Stimulated activated CD4-positive, alpha-beta T cell treated with anti-CD3 and anti-CD28 coated beads, Interleukin-15, amount 100 ng/mL, for 1 hour (primary cell): ENCODE measurements at regions not wholly inside any gene's neighbourhood (a gene's known extent, or its start where the extent isn't known, plus 50 kb on each side); places are given as distances from the start of the nearest gene placed in this dataset.

Experiments used
- DNase-seq, 2 donors: peaks; one replicate each; pipeline ENCODE4 v3.0.0-alpha.2; 2020; ENCODE audit warnings: low read depth in 1 of 2, low spot score in 1 of 2

DNA sequence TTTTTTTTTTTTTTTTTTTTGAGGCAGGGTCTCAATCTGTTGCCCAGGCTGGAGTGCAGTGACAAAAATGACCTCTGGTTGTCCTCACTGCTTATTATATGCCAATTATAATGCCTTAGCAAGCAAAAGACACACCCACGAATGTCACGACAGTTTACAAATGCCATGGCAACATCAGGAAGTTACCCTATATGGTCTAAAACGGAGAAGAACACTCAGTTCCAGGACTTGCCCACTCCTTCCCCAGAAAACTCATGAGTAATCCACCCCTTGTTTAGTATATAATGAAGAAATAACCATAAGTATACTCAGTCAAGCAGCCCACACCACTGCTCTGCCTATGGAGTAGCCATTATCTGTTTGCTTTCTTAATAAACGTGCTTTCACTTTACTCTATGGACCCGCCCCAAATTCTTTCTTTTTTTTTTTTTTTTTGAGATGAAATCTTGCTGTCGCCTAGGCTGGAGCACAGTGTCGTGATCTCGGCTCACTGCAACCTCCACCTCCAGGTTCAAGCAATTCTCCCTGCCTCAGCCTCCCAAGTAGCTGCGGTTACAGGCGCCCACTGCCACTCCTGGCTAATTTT lies 106.2 kb downstream of the SMIM20 start:
- no peak for DNase-seq

DNA sequence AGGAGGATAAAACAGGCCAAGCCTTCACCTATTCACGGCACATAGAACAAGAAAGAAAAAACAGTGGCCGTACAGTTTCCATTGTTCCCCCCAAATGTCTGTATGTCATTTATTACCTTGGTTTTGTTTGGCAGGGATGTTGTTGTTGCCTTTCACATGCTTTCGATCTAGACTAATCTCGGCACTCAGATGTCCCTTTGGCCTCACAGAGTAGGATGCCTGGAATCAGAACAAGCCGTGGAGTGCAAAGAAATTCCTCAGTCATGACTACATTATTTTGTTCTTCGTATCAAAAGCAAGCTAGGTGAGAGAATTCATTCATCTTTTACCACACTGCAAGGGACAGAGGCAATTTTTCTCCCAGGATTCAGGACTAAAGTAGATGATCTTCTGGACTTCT lies 106.9 kb downstream of the SMIM20 start:
- DNase-seq = no peak

DNA sequence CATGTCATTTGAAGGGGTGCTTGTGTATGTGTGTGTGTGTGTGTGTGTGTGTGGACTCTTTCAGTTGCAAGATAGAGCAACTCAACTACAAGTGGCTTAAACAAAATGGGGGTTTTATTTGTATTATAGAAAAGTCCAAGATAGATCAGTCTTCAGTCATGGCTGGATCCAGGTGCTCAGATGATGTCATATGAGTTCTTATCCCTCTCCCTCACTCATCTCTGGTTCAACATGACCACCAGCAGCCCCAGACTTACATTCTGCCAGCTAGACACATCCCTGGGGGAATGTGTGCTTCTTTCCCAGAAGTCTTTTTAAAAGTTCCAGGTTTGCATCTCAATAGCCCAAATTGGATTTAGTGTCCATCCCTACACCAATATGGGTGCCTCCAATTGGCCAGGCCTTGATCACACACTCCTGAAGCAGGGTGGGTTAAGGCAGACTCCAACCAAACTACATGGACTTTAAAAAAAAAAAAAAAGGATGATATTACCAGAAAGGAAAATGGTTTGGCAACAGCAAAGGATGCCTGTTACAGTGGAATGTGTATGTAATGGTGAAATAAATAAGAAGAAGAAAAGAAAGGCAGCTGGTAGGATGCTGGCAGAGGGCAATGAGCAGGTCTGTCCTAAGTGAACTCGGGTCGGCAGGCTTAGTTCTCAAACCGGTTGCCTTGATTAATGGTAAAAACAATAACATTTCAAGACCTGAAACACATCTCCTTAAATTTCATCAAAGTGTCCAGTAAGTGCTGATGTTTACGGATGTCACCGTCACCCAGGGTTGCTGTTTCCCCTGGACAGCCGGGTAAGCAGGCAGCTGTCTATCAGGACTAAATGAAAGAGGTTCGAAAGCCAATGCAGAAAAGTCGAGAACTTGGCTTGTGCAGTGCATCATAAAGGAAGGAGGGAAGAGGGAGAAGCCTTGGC lies 107.7 kb downstream of the SMIM20 start:
- DNase-seq = no peak

DNA sequence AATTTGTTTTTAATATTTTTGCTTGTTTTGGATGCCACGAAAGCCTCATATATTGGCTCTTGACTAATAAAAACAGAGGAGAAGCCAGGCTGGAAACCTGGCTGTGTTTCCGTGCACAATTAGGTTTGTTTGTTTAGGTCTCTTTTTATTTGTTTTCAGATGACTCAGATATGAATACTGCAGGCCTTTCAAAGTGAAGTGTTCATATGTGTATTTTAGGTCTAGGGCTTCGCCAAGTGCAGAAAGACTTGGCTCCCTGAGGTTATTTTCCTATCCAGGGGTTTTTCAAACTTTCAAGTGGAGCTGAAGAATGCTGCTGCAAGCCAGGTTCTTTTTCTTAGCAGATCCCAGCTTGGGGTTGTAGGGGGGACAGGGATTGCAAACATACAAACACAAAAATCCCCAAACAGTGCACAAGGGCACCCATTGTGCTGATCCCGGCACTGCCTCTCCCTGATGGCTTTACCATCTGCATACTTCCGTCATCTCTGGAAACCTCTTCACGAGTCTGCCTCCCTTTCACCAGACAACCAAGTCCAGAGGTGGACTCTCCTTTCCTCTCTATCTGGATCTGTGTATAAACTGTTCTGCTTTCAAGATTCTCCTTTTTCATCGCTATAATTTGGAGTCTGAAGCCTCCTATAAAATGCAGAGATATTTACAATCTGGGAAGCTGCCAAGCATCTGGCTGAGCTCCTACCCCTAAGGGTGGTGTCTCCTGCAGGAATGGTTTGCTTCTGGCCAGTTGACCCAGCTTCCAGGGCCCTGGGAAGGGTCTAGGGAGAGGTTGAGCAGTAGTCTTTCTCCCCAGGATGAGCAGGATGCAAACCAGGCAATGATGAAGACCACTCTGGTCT lies 108.6 kb downstream of the SMIM20 start:
- DNase-seq = no peak

DNA sequence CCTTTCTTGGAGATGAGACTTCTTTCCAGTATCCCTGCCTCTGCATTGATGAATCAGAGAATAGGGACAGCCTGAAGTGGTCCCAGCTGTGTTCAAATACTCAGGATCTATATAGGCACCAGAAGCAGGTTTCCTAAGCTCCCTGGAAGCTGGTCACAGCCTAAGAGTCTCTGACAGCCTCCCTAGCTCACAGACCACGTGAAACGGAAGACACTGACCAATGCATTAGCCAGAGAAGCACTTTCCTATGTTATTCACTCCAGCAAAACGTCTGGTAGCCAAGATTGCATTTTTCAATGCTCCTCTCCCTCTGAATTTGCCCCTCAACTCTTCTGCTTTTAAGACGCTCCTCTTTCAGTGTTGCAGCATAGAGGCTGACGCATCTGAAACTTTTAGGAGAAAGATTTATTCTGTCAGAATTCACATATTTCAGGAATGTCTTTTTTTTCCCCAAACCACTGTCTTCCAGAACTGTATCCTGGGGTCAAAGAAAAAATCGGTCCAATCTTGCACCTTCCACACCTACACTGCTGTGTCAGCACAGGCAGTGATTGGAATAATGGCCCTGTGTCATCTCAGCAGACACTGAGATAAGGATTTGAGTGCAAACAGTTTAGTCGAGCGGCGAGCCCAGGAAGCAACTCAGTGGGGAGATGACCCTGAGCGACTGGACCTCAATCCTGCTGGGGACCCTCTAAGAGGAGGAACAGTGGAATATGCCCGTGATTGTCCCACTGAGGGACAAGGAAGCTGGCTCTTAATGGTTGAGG lies 109.4 kb downstream of the SMIM20 start:
- no peak for DNase-seq

DNA sequence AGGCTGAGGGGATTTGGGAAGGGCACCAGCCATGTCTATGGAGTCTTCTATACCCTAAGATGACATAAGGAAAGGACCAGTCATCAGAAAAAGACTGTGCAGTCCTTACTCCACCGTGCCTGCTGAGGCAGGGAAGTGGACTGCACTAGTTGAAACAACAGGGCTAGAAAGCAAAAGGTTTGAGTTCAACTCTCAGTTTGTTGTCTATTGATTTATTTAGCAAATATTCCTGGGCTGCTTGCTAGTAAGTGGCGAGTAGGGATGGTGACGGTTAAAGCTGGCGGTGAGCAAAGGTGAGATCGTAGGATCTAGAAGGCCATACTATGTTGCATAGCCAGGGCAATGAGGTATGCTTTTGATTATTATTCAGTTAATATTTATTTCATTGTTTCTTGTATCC lies 110.1 kb downstream of the SMIM20 start:
- DNase-seq = no peak

DNA sequence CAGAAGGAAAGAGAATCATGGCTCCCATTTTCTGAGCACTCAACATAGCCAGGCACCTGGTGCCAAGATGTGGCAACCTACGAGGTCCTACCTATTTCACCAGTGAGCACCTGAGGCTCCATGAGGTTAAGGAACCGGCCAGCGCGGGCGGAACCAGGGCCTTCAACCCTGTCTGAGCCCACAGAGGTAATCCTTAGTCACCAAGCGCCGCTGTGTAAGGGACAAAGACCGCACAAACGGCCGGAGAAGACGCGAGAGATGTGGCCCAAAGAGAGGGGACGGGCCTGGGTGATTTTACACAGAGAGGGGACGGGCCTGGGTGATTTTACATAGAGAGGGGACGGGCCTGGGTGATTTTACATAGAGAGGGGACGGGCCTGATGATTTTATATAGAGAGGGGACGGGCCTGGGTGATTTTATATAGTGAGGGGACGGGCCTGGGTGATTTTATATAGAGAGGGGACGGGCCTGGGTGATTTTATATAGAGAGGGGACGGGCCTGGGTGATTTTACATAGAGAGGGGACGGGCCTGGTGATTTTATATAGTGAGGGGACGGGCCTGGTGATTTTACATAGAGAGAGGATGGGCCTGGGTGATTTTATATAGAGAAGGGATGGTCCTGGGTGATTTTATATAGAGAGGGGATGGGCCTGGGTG lies 114.2 kb downstream of the SMIM20 start:
- DNase-seq = no peak

DNA sequence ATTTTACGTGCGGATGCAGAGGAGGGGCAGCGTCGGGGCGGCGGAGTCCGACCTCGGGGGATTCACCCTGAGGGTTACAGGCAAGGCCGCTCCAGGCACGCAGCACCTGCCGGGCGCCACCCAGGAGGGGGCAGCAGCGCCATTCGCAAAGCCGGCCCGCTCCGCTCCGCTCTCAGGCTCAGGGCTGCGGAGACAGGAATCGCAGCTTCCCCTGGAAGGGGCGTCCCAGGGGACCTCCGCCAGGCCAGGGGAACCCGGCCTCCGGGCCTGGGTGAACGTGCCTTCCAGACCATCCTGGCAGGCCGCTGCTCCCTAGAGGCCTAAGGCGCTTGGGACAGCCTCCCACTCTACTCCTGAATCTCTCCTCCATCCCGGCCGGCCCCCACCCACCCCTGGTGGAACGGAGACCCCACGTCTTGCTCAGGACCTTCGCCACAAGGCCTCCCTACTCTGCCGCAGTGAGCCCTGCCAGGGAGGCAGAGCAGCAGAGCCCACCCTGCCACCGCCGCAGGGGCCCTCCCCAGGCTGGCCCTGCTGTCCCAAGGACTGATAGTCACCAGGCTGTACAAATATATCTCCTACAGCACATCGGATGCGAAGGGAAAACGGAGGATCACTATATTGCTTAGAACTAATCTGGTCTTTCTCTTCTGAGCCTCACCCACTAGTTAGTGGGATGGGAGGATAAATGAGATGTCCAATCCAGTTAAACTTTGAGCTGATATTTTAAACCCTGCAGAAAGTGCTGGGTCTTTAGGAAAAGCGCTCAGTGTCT lies 115.0 kb downstream of the SMIM20 start:
- peak; percentile 38 to 72 for DNase-seq

DNA sequence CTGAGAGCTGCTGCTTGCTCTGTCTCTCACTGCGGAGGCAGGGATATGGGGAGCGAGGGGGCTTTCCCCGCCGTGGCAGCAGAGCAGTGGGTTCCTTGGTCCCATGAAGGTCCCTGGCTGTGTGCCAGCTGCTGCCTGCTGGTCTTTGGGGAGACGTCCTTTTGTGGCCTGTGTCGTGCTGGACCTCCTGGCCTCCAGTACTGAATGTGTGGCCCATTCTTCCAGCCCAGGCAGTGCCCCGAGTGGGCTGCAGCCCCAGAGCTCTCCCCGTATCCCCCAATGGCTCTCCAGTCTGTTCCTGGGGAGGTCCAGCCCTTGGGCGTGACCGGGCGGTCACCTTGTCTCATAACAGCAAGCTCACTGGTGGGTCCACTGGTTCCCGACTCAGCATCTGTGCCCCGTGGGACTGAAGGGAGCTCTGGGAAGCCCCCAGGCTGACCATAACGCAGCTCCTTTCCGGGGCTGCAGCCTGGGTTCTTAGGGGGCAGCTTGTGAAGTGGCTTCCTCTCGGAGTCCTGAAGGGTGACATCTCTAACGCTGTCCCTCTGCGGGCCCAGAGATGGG lies 115.6 kb downstream of the SMIM20 start:
- DNase-seq = no peak

DNA sequence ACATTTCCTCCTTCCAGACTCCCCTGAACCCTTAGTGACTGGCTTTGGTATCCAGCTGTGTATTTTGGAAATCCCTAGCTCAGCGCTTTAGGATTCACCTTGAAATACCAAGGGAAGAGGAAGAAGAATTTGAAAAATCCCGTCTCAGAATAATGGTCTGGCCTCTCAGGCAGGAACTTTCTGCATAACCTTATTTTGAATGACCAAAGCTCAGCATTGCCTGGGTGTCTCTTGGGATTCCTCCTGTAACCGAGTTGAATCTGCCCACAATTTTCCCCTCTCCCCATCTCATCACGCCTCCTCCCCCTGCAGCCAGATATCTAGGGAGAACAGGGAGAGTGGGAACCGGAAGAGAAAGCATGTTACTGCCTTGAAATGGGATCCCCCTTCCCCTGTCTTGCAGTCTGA lies 116.2 kb downstream of the SMIM20 start:
- DNase-seq = no peak

DNA sequence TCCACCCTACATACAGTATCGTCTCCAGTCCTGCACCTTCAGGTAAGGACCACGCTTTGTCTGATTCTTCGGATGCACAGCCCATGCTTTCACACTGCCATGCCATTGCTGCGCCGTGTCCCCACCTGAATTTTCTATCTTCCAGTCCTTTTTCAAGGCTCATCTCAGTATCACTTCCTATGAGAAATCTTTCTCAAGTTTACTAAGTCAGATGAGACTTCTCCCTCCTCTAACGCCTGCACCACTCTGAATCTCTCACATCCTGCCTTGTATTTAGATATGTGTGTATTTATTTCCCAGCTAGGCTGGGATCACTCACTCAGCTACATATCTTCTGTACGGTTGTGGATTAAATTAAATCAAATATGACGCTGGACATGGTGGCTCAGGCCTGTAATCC lies 116.8 kb downstream of the SMIM20 start:
- no peak for DNase-seq

DNA sequence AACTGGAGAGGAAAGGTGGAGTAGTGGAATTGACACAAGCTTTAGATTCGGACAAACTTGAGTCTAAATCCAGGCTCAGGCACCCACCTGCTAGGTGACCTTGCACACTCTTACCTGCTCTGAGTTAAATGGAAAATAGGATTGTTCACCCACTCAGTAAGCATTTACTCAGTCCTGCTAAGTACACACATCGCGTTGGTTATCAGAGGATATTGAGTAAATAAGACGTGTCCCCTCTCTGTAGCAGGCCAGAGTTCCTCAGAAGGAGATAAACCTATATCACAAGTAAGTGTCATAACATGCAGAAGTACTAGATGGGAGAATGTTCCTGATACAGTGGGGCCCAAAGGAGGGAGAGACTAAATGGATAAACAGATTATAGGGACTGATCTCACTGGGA lies 117.7 kb downstream of the SMIM20 start:
- DNase-seq = no peak

DNA sequence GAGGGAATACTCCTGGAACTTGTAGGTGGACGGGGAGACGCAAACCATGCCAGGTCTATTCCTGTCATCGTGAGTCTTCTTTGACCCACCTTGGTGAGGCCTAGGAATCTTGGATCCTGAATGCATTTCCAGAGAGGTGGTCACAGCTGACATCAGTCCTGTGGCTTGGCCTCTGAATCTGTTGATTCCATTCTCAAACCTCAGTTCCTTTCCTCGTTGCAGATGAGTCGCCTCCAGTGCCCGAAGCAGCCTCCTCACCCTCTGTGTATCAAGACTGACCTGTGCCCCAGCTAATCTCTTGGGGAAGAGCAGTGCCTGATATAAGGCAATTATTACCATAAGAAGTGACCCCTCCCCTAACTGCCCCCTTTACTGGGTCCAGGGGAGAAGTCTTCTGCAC lies 118.1 kb downstream of the SMIM20 start:
- DNase-seq = no peak

DNA sequence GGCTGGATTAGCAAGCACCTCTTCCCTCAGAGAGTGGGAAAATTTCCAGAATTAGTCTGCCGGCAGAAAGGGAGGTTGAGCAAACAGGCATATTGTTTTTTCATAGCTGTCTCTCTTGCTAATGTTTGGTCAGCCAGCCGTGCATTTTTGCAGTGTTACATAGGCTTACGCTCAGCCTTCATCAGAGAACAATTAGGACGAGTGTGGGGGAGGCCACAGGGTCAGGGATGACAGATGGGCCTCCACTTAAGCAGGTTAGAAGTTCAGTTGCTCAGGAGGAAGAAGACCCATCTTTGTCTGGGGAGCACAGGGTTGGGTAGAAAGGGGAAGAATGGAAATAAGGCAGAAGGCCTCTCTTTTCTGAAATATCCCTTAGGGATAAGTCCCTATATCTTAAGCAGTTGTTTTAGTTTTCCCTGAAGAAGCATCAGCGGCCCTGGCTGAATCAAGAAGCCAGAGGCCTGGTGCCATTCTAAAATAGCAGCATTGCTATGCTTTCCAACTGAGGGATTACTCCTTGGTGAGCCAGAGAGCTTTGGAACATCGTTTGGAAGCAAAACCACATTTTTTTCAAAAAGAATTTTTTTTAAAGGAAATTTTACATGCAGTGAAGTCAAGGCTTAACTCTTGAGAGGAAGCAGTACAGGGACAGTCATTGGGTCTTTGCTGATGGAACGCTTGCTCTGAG lies 118.8 kb downstream of the SMIM20 start:
- DNase-seq = no peak

DNA sequence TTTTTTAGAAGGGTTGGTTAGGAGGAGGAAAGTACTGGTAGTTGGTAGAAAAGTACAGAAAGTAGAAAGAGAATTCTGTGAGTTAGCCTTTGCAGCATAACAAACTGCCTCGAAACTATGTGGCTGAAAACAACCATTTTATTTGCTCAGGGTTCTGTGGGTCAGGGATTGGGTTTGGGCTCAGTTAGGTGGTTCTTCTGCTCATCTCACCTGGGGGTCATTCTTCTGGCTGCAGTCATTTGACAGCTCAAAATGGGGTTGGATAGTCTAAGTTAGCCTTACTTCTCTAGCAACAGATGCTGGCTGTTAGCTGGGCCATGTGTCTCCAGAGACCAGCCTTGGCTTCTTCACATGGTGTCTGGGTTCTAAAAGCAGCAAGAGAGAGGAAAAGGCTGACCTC lies 119.4 kb downstream of the SMIM20 start:
- DNase-seq = no peak

DNA sequence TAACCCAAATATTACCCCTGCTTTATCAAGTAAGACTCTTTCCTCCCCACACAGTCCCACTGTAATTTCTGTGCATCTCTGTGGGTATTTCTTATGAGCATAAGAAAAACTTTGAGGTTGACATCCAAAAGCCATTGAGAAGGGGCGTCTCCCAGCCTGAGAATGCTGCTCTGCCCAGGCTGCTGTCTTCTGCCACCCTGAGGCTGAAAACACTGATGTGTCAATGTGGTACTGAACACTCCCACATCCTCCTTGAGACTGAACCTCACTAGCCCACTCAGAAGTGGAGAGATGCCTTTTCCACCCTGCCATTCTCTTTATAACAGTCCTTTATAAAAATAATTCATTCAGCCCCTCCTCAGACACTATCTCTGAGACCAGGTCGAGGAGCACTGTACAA lies 120.8 kb downstream of the SMIM20 start:
- no peak for DNase-seq

DNA sequence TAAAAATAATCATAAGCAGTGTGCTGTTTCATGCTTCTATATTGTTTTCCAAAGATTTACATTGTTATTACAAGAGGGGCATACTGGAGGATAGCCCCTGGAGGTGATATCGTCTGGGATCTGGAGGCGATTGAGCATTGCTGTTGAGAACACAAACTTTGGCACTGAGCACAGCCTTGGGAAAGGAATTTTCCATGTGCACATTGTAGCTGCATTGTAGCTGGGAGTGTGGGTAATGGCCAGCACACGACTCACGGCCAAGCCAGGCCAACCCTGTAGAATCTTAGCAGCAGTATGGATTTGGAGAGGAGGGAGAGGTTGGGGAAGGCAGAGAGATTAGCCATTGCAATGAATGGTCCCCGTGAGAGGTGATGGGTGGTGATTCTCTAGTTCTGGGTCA lies 121.9 kb downstream of the SMIM20 start:
- no peak for DNase-seq

DNA sequence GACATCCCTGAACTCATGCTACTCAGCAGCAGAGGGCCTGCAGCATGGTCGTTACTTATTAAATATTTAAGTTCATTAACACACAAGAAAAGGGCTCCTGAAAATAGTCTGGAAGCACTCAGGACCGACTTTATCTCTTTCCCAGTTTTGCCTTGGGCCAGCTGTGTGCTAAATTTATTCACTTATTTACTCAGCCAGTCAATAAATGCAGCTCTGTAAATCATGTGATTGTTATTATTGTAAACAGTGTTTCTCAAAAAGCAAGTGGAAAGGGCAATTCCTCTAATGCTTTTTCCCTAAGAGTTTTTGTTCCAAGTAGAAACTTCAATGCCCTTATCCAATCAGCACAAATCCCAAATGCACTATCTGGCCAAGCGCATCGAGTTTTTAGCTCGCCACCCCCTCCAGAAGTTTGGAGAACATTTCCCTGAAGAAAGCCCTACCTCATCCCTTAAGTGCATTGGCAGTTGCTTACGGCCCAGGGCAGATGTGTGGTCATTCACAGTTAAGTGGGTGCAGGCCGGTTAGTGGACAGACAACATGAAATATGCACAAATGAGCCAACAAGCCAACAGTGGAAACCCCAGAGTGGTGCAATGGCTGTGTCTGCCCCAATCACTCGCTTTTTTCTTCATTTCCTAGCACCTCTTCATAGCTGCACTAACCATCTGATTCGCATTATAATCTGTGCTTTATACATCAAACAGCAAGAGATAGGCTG lies 125.8 kb downstream of the SMIM20 start:
- no peak for DNase-seq
